GM18519 (cell line): ENCODE measurements at regions not wholly inside any gene's neighbourhood (a gene's known extent, or its start where the extent isn't known, plus 50 kb on each side); places are given as distances from the start of the nearest gene placed in this dataset.

Experiments
- ATAC-seq: cut with Tn5 transposase; IDR thresholded peaks from one replicate; pipeline ENCODE4 v1.9.1; 2021; ENCODE audit warnings: mild to moderate bottlenecking, moderate library complexity; ENCODE audit not compliant: unreplicated experiment, low FRiP score

DNA sequence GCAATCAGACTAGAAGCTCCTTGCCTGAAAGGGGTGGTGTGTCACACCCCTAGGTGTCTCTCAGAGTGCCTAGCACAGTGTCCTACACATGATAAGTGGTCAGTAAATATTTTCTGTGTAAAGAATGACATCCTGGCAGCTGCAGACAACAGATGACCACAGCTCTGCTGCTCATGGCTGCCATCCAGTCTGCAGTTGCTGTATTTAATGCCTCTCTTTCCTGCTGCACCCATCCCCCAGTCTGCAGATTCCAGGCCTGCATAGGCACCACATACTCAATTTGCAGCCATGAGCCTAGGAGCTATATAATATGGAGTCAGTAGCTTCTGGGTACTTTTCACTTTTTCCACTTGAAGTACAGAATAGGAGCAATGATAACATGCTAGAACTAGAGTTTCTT, 94.9 kb upstream of the NR4A3 start:
- no peak for ATAC-seq

DNA sequence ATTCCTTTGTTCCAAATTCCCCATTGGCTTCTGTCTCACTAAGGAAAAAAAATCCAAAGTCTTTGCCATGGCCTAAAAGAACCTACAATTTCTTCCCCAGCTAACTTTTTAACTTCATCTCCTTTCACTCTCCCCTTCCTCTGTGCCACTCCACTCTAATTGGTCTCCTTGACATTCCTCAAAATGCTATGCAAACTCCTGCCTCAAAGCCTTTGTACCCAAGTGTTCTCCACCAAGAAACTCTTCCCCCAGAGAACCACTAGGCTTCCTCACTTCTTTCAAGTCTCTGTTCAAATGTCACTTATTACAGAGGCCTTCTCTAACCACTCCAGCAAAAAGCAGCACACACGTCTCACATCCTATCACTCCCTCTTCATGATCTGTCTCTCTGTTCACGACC, 91.6 kb upstream of the NR4A3 start:
- no peak for ATAC-seq

DNA sequence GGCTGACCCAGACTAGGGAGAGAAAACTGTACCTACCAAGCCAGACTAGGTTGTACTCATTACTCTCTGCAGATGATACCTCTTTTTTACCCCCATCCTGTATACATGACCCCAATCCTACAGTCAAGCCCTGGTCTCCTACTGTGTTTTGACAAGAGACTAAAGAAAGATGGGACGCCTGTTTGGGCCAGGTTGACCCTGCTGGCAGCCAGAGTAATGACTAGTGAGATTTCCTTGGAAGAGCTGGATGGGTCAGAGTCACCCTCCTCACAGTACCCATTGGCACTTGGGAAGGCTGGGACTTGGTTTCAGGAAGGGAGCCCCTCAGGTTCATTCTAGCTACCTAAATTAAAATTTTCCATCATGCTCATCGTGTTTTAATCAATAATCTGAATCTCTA, 89.7 kb upstream of the NR4A3 start:
- no peak for ATAC-seq

DNA sequence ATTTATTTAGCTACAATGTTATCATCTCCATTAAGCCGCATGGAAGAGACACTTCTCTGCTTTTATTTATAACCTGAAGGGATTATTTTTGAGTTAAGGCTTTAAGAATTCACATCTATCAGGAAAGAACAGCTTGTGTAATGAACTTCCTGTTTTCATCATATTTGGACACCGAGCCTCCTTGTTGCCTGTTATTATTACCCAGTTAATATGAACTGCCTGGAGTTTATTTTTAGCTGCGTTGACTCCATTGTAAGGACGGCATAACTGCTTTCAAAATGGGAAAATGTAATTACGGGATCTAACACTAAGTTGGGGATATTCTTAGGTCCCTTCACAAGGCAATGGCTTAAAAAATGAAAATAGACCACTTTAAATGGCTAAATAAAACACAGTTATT, 89.0 kb upstream of the NR4A3 start:
- ATAC-seq: no peak

DNA sequence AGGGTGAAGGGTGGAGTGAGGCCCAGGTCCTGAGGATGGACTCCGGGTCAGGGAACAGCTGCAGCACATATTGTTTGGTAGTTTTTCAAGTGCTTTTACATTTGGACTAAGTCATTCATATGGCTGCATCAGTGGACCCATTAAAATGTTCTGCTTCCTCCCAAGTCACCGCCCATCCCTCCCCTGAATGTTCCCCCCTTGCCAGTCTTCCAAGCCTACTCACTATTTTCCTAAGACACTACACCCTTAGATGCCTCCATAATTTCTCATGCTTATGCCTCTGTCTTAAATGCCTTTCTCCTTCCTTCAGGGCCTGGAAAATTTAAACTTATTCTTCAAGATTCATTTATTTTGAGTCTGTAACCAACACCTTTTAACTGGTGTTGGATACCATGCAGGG, 86.6 kb upstream of the NR4A3 start:
- ATAC-seq: no peak

DNA sequence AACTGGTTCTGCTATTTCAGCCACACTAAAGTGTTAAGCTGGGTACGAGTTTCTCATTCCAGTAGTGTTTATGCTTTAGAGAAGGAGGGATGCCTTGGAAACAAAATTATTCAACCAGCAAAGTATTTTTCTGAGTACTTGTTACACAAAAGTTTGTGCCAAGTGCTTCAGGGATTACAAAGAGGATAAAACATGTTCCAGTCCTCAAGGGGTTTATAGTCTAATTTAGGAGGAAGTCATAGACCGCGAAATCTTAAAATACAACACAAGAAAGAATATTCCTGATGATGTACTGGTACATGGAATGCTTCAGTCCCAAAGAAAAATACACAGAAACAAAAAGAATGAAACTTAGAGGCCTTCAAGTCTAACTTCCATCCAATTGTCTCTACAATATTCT, 85.4 kb upstream of the NR4A3 start:
- no peak for ATAC-seq

DNA sequence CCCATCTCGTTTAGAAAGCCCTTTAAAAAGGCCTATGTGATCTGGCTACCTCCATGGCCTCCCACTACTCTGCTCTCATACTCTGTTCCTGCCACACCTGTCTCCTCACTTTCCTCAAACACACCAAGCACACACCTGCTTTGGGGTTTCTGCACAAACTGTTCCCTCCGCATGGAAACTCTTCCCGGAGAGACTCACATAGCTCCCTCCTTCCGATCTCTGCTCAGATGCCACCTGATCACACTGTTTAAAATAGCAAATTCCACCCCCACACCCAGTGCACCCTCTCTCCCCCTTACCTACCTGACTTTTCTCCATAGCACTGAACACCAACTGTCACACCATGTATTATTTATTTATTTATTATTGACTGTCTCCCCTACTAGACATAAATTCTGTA, 84.0 kb upstream of the NR4A3 start:
- ATAC-seq: no peak

DNA sequence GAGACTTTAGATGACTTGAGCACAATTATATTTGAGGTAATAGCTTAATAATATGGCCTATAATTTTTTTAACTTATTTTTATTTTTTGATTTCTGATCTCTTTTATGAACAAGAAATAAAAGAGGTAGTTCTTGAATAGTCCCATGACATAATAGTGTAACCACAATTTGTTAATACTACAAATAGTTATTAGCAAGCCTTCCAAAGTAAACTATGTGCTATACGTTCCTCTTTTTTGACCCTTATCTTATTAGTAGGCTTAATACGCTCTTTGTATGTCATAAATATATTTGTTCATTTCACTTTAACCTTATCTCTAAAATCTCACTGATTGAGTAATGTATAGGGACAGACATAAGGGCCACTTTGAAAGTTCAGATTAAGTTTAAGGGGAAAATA, 78.7 kb upstream of the NR4A3 start:
- no peak for ATAC-seq

DNA sequence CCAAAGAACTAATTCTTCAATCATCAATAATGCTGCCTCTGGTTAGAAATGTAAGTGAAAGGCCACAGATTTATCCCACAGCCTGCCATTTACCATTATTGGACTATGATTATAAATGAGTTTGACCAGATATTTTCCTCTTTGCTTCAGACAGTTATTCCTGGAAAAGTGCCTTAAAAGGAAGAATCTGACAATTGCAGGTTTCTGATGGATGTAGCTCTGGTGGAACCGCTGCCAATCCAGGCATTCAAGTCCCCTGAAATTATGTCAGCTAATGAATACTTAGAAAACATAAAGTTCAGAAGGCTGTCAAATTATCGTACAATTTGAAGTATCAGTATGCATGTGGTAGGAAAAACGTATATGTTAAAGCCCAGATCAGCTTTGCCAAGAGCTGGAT, 78.2 kb upstream of the NR4A3 start:
- no peak for ATAC-seq

DNA sequence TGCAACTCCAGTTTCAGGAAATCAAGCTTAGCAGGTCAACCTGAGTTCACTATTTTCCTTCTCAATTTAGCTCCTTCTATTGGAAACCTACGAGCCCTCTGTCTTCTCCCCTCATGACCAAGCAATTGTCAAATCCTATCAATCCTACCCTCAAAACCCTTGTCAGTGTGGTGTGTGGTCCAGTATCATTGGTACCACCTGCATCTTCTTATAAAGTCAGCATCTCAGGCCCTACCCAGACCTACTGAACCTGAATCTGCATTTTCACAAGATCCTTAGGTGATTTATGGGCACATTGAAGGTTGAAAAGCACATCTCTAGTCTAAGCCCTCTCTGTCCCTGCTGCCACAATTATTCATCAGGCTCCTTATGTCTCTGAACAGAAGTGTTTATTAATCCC, 77.6 kb upstream of the NR4A3 start:
- ATAC-seq: no peak

DNA sequence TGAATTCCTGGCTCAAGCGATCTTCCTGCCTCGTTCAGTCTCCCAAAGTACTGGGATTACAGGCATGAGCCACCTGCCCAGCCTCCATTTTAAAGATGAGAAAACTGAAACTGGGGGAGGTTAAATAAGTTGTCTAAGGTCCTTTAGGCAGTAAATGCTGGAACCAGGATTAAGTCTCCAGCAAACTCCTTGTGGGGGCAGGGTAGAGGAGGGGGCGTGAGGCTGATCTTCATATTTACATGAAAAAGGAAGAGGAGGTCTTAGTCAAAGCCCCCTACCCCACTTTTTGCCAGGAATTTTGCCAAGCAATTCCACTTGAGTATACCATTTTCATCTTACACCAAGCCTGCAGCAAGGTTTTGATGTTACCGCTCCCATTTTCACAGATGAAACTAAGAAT, 76.6 kb upstream of the NR4A3 start:
- no peak for ATAC-seq

DNA sequence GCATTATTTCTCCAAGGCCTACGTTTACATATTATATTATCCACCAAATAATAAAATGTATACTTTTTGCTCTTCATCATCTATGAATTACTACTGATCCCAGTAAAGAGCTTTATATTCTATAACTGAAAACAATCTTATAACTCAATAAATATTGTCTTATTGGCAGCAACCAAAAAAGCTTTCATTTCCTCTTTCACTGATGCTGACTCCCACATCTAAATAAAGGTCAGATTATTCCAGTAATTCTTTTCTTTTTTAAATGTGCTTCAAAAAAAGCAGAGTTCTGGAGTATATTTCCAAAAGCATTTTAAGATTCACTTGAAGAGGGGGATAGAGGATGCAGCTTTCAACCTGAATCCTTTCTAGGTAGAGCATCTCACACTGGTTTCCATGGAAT, 75.3 kb upstream of the NR4A3 start:
- ATAC-seq: no peak

DNA sequence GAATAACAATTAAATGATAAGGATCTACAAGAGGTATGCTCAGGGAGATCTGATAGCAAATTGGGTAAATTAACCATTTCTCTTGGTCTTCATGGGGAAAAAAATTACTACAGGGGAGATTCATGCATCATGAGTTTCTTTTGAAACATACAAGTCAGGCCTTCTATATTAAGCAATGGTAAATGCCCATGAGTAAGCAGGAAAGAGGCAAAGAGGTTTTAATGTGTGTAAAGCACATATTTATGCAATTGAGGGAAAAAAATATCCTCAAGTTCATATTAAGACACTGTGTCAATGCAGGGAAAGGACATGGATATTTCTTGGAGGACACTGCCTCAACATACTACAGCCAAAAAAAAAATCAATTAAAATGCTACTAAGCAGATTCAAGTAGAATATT, 73.4 kb upstream of the NR4A3 start:
- ATAC-seq: no peak

DNA sequence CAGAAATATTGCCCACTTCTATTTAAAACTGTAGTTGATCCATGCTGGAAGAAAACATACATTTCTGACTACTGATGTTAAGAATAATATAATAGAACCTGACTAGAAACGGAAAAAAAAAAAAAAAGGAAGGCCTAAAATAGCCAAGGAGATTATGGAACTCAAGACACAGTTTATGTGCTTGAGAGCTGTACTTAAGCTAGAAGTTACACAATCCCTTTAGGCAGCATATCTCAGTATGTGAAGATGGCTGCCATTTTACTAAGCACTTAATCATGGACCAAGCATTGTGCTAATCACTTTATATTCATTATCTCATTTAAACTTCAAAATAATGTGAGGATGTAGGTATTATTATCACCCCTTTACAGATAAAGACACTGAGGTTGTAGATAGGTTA, 73.0 kb upstream of the NR4A3 start:
- ATAC-seq: no peak

DNA sequence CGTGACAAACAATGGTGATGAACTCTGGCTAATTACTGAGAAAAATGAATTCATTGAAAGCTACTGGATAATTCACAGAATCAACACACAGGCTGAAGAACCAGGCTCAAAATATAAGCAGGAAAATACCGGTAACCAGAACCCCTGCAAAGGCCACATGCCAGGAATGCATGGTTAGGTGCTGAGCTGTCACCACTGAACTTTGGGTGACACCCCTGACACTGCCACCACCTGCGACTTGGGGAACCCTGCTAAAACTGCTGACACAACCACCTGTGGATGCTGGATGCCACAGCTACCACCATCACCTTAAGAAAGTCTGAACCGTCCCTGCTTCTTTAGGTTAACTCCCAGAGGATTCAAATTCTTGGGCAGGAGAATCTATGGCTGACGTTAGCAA, 72.0 kb upstream of the NR4A3 start:
- ATAC-seq: no peak

DNA sequence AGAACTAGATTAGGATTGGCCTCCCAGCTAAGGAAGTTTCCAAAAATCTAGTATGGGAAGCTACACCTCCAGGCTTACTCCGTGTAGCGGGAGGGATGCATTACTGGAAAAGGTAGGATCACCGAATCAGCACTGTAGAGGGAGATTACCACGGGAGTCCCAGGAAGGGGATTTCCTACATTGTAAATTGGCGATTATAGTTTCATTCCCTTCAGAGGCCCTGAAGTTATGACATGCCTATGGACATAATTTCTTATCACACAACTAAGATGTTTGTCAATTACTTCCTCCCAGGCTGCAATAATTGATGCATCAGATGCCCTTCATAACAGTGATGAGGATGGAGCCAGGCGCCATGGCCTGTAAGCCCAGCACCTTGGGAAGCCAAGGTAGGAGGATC, 71.2 kb upstream of the NR4A3 start:
- ATAC-seq: no peak

DNA sequence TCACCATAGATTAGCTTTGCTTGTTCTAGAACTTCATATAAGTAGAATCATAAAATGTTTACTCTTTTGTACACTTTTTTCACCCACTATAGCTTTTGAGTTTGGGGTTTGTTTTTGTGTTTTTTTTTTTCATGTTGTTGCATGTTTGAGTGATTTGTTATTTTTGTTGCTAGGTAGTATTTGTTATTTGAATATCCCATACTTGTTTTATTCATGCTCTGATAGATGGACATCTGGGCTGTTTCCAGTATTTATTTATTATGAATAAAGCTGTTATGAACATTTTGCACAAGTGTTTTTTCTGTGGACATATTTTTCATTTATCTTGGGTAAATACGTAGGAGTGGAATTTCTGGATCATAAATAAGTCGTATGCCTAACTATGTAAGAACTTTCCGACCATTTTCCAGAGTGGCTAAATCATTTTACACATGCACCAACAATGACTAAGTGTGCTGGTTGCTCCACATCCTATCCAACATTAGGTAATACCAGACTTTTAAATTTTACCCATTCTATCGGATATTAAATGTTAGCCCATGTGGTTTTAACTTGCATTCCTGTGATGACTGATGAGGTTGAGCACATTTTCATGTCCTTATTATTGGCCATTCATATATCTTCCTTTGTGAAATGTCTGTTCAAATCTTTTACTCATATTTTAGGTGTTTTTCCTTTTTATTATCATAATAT, 69.1 kb upstream of the NR4A3 start:
- no peak for ATAC-seq

DNA sequence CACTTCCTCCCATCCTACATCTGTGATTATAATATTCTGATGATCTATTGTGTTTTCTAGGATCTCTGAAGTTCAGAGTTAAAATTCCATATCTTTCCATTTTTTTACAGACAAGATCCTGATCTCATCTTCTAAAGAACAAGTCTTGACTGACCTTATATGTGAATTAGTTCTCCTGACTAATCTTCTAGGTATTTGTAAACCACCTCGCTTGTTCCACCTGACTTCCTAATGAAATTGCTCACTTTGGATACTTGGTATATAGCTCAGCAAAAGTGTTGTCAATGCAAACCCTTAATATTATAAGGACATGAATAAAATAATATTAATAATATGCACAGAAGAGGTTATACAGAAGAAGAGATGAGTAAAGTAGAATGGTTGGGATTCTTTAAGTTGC, 68.2 kb upstream of the NR4A3 start:
- ATAC-seq: no peak

DNA sequence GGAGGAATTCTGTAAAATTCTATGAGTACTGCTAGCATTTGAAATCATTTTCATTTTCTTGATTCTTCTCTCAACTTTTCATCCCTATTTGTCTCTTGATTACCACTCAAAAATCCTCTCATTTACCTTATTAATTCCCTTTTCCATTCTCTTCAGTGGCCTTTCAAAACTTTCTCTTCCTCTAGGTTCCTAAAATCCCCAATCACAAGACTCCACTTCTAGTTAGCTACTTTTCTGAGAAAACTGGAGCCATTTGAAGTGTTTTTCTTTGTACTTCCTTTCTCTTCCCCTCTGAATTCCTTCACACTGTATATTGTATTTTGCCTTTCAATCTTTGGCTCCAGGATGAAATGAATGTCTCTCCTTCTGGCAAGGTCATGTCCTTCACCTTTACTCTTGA, 61.3 kb upstream of the NR4A3 start:
- no peak for ATAC-seq

DNA sequence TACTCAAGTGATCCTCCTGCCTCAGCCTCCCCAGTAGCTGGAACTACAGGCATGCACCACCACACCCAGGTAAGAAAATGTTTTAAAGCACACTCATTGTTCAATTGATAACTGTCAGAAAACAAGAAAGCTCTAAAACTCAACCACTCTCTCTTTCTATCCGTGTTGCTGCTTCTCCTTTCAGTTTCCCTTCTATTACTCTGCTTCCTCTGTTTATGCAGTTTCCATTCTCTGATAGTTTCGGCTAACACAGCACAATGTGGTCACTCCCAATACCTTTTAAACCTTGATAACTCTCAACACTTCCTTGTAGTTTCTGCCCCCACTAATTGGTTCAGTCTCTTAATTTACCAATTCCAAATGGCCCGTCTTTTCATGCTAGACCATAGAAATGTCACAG, 59.2 kb upstream of the NR4A3 start:
- peak; percentile 95 for ATAC-seq
